ENCODE measurements at regions not wholly inside any gene's neighbourhood (a gene's known extent, or its start where the extent isn't known, plus 50 kb on each side); places are given as distances from the start of the nearest gene placed in this dataset.

GRCh38 chr1:94629259-94630181 is 88.0 kb upstream of the F3 start:
- H3K9me3 ChIP-seq (ENCODE audit: low read depth, low read length, poor library complexity, severe bottlenecking): no peaks in the 10 kb centered on the region
- no peaks in the 10 kb centered on the region for H3K4me1 ChIP-seq (ENCODE audit: insufficient read depth, low read length, poor library complexity, severe bottlenecking)
- no peak for DNase-seq (ENCODE audit: low spot score)
- no peak overlapping the region for H3K4me3 ChIP-seq (ENCODE audit: low read depth, low read length, poor library complexity, severe bottlenecking)
- ChIA-PET CTCF (no interaction called here), POLR2A (ENCODE audit: low non-redundant PET) (no interaction called here)
- no peak for TF ChIP-seq EZH2 (IDR thresholded peaks at IDR 0.05; ENCODE audit: borderline replicate concordance, low read depth, low read length, poor library complexity, severe bottlenecking)
- no peak for TF ChIP-seq CTCF (conservative IDR thresholded peaks at IDR 0.05; ENCODE audit: low read depth, low read length)
- no peak overlapping the region for H3K27ac ChIP-seq (ENCODE audit: low read depth, low read length, poor library complexity, severe bottlenecking)
- no peaks in the 10 kb centered on the region for H3K27me3 ChIP-seq (replicated peaks; ENCODE audit: insufficient read depth, low read depth, low read length, poor library complexity)
- no TSS peak for BruUV-seq (replicated peaks)
- H3K36me3 ChIP-seq (ENCODE audit: insufficient read depth, low read length, poor library complexity, severe bottlenecking): no peaks in the 10 kb centered on the region
- intact Hi-C loops (cut with micrococcal nuclease; ENCODE audit: unreplicated experiment): no loop called here

GRCh38 chr1:94628499-94628843 is 86.9 kb upstream of the F3 start:
- Histone ChIP-seq H3K27ac (ENCODE audit: low read depth, low read length, poor library complexity, severe bottlenecking) (no peak overlapping the region), H3K4me3 (ENCODE audit: low read depth, low read length, poor library complexity, severe bottlenecking) (no peak overlapping the region), H3K9me3 (ENCODE audit: low read depth, low read length, poor library complexity, severe bottlenecking) (no peaks in the 10 kb centered on the region), H3K27me3 (replicated peaks; ENCODE audit: insufficient read depth, low read depth, low read length, poor library complexity) (no peaks in the 10 kb centered on the region), H3K36me3 (ENCODE audit: insufficient read depth, low read length, poor library complexity, severe bottlenecking) (no peaks in the 10 kb centered on the region), H3K4me1 (ENCODE audit: insufficient read depth, low read length, poor library complexity, severe bottlenecking) (no peaks in the 10 kb centered on the region)
- BruUV-seq (replicated peaks): no TSS peak
- ChIA-PET CTCF (no interaction called here), POLR2A (ENCODE audit: low non-redundant PET) (no interaction called here)
- TF ChIP-seq CTCF (conservative IDR thresholded peaks at IDR 0.05; ENCODE audit: low read depth, low read length) (no peak), EZH2 (IDR thresholded peaks at IDR 0.05; ENCODE audit: borderline replicate concordance, low read depth, low read length, poor library complexity, severe bottlenecking) (no peak)
- intact Hi-C loops (cut with micrococcal nuclease; ENCODE audit: unreplicated experiment): no loop called here
- no peak for DNase-seq (ENCODE audit: low spot score)

GRCh38 chr1:94627771-94628498 is 86.4 kb upstream of the F3 start:
- ChIA-PET CTCF (no interaction called here), POLR2A (ENCODE audit: low non-redundant PET) (no interaction called here)
- intact Hi-C loops (cut with micrococcal nuclease; ENCODE audit: unreplicated experiment): no loop called here

More at GRCh38 chr1:94627771-94628498, 86.4 kb upstream of the F3 start:
- TF ChIP-seq EZH2 (IDR thresholded peaks at IDR 0.05; ENCODE audit: borderline replicate concordance, low read depth, low read length, poor library complexity, severe bottlenecking): no peak
- TF ChIP-seq CTCF (conservative IDR thresholded peaks at IDR 0.05; ENCODE audit: low read depth, low read length): no peak
- no peak for DNase-seq (ENCODE audit: low spot score)
- Histone ChIP-seq H3K27ac (ENCODE audit: low read depth, low read length, poor library complexity, severe bottlenecking) (no peak overlapping the region), H3K4me3 (ENCODE audit: low read depth, low read length, poor library complexity, severe bottlenecking) (no peak overlapping the region), H3K36me3 (ENCODE audit: insufficient read depth, low read length, poor library complexity, severe bottlenecking) (no peaks in the 10 kb centered on the region), H3K4me1 (ENCODE audit: insufficient read depth, low read length, poor library complexity, severe bottlenecking) (no peaks in the 10 kb centered on the region), H3K27me3 (replicated peaks; ENCODE audit: insufficient read depth, low read depth, low read length, poor library complexity) (no peaks in the 10 kb centered on the region), H3K9me3 (ENCODE audit: low read depth, low read length, poor library complexity, severe bottlenecking) (no peaks in the 10 kb centered on the region)
- no TSS peak for BruUV-seq (replicated peaks)

Data from A673 (cell line).